UCSD-AML1 (cell line): ENCODE measurements at regions not wholly inside any gene's neighbourhood (a gene's known extent, or its start where the extent isn't known, plus 50 kb on each side); places are given as distances from the start of the nearest gene placed in this dataset.
"Not testable (repeated sequence)": the region's sequence is repeated elsewhere in the genome, so short reads cannot be mapped to it uniquely, and the experiment has no call there.

Experiments used
- DNase-seq: peaks from one replicate; lab custom pipeline; 2025; ENCODE audit not compliant: unreplicated experiment; lab: John Stamatoyannopoulos, UW

DNA sequence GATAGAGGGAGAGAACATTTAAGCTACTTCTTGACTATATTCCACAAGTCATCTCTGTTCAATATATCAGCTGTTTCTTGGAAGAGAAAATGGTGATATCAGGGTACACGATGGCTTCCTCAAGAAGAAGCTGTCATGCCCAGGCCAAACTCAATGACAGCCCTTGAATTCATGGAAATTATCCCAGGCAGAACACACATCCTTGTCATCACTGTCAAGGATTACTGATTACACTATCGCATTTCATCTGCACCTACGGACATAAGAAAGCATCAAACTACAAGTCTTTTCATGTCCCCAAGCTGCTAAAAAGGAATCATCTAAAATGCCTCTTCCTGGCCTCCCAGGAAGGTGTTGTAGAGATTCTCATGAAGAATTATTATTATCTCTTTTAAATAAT is 165.2 kb upstream of the SLC7A11 start:
- DNase-seq = no peak

DNA sequence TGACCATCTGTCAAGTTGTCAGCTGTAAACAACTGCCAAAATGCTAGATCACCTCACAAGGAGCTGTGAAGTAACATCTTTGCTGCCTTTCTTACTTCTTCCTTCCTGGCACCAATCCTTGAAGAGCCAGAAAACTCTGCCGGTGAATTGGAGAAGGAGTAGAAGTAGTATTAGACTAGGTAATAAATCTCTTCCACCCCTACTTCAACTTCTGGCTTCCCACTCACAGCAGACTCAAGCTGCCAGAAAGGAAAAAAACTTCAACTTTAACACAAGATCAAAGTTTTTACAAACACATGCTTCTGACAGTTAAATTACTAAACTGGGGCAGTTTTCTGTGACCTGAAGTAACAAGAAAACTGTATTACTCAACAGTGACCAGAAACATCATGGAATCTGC is 164.7 kb upstream of the SLC7A11 start:
- DNase-seq = no peak

DNA sequence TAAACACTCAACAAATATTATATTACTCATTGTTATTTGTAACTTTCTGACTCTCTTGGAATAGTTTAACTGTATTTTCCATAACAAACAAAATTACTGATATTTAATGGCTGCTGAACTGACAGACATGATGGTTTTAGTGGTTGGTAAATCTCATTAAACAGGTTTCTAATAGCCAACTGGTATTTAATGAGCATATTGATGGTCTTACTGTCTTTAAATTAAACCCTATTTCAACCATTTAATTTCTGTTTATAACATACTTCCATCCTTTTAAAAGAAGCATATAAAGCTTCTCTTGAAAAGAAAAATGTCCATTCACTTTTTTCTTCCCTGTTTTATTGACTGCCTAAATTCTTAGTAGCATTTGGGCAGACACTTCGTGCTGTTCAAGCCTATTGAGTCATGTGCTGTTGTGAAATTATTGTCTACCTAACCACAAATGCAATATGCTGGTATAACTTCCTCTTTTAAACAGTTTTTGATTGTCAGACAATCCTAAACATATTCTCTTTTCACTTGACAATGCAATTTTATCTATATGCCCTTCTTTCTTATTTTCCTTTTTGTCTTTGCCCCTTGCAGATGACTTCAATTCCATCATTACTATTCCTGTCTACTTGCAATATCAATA is 163.9 kb upstream of the SLC7A11 start:
- DNase-seq = peak; percentile 3

DNA sequence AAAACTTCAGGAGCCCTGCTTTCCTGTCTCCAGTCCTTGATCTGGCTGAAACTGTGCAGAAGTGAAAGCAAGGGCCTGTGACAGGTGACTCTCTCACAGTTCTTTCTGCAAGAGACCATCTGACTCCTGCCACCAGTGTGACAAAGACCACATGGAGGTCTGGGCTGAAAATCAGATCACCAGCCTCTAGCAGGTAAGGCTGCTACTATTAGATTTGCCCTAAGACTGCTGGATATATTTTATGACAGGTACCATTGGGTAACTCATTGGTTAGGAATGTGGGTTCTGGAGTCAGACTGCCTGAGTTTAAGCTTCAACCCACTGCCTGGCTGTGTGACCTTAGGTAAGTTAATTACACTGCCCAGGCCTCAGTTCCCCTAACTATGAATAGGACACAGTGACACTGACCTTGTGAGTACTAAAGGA is 163.3 kb upstream of the SLC7A11 start:
- no peak for DNase-seq

DNA sequence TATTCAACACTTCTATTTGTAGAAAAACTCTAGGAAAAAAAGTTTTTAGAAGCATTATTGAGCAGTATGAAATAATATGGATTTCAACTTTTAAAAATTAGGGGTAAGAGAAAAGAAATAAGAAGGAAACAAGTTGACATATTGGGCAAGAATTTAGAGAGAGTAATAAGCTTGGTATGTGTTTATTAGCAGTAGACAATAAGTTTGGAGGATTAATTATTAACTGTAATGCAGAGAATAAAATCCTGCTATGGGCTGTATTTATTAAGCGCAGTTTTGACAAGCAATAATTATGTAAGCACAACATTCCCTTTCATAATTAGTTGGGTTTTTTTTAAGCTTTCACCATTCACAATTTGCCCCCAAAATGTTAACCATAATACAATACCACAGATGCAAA is 162.7 kb upstream of the SLC7A11 start:
- no peak for DNase-seq

DNA sequence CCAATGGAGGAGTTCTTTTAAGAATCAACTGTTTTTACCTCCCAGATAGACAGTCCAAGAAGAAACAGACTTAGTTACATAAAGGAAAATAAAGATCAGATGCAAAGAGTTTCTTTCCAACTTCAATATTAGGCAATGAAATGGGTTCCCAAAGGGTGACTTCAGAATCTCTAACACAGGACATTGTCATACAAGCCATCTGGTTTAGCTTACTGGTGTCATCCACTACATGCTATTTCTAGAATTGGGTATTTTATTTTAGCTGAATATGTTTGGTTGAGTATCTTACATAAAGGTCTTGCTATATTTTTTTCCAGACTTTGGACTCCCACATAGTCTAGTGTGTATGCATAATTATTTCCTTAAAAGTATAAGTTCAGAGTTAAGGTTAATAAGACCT is 162.1 kb upstream of the SLC7A11 start:
- no peak for DNase-seq

- DNase-seq = no peak
Measured at GRCh38 chr4:138401334-138401733, 159.2 kb upstream of the SLC7A11 start.

GRCh38 chr4:138400543-138400942 is 158.4 kb upstream of the SLC7A11 start:
- DNase-seq = no peak

GRCh38 chr4:138400066-138400465 is 157.9 kb upstream of the SLC7A11 start:
- no peak for DNase-seq

DNA sequence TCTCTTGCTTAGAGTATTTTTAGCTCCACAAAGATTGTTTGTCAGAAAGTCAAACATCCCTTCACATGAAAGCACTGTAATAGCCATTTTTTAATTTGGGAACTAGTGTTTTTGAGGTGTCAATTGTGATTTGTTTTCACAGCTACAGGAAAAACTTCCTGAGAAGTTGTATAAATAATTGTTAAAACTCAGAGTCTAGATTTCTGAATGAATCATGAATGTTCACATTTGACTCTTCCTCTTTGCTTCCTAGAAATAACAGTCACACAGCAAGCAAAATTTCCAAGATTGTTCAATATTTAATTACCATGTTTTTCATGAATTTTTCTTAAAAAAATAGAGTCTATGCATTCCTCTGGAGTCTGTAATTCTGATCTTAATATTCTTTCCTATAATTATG is 156.9 kb upstream of the SLC7A11 start:
- no peak for DNase-seq

- DNase-seq = no peak
Measured at GRCh38 chr4:138398322-138398721, 156.2 kb upstream of the SLC7A11 start.

DNA sequence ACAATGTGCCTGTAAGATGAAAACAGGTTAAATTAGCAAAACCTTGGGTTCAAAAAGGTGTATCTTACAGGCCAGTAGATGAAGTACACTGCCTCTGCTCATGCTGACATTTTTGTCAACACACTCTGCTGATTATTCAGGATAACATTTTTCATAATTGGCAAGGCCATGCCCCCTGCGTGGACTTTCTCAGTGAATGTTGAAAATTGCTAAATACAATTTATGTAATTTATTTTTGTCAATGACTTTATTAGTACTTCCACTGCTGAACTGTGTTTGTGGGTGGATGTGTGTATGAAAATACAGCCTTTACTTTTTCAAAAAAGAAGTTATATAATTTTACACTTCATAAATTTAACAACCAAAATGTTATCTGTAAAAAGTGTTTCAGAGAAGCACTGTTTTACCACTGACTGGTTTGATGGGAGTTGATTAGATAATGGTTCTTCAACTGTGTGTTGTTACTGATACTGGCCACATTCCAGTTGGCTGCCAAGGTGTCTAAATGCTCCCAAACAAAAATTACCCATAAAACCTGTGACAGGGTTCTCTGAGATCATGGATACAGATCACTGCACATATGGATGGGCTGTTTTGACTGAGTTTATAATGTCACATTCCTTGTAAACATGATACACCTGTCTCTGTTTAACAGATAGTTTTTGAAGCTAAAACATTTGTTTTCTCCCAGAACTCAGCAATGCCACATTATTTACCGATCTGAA is 151.9 kb upstream of the SLC7A11 start:
- no peak for DNase-seq

DNA sequence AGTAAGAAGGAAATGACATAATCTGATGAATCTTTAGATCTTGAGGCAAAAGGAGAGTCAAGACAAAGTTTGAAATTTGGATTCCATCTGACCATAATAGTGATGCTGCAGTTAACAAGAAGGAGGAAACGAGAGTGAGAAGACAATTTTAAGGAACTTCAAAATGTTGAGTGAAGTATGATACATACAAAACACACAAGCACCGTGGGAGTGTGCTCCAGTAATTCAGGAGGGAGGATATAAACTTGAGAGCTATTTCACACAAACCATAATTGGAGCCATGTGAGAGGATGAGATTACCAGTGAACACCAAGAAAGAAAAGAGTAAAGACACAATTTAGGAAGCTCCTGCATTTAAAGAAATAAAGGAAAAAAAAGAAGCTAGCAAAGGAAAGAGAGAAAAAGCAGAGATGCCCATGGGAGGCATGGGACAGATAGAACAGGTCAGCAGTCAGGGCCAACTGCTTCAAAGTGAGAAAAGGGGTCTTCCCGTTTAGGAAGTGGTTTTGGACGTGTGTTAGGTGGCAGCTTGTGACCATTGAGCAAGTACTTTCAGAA is 150.7 kb upstream of the SLC7A11 start:
- DNase-seq = no peak

GRCh38 chr4:138389976-138390685 is 148.0 kb upstream of the SLC7A11 start:
- DNase-seq = no peak

- no peak for DNase-seq
Measured at GRCh38 chr4:138374947-138375346, 132.8 kb upstream of the SLC7A11 start.

- no peak for DNase-seq
Measured at GRCh38 chr4:138367942-138368341, 125.8 kb upstream of the SLC7A11 start.

DNA sequence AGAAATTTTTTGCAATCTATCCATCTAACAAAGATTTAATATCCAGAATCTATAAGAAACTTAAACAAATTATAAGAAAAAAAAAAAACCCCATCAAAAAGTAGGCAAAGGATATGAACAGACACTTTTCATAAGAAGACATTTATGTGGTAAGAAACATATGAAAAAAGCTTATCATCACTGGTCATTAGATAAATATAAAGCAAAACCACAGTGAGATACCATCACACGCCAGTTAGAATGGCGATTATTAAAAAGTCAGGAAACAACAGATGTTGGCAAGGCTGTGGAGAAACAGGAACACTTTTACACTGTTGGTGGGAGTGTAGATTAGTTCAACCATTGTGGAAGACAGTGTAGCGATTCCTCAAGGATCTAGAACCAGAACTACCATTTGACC is 110.3 kb upstream of the SLC7A11 start:
- DNase-seq = not testable (repeated sequence)

- DNase-seq = peak; percentile 22
Measured at GRCh38 chr4:138348055-138348454, 105.9 kb upstream of the SLC7A11 start.

DNA sequence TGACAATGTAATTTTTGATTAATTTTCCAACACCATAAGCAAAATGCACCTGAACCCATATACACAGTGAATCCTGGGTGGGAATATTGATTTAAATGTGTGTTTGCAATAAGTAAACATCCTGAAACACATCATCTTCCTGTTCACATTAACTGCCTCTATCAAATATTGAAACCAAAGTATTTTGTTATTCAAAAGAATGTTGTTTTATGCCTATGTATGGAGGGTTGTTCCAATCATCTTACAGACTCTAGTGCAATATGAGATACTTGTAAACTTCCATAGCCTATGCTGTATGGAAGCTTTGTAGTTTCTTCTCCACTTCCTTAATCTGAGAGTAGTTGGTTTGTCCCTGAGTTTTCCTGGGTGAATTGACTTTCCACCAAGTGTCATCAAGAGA is 105.4 kb upstream of the SLC7A11 start:
- no peak for DNase-seq

DNA sequence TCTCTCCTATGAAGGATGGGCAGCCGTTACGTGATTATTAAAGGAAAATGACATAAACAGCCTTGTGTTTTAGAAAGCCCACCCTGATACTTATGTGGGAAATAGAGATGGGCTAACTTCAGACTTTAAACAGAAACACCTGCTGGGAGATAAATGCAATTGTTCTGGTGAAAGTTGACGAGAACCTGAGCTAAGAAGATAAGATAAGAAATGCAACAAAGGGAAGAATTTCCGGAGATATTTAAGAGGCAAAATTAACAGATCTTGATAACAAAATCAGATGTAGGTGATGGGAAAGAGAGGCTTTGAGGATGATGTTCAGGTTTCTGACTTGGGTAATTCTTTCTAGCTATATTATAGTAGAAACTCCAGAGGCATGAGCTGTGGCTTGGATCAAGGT is 102.7 kb upstream of the SLC7A11 start:
- no peak for DNase-seq

DNA sequence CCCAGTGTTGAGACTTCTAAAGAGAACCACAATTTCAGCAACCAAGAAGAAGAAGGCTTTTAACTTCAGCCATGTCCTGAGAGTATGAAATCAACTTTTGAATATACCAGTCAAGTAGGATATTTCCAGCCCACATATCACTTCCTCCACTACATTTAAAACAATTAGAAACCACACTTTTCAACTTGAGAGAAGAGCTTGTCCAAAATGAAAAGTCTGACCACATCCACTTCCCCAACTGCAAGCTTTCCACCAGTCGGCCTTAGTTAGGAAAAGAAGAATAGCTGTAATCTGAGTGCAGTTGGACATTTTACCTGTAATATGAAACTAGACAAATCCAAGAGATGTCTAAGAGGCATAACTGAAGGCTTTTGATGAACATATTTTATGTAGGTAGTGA is 101.9 kb upstream of the SLC7A11 start:
- DNase-seq = peak; percentile 5
